Endothelial cell of umbilical vein (primary cell): ENCODE measurements at regions not wholly inside any gene's neighbourhood (a gene's known extent, or its start where the extent isn't known, plus 50 kb on each side); places are given as distances from the start of the nearest gene placed in this dataset.

Experiments used
- BruUV-seq: library from RNA; stranded (reverse); fragments of 400-500 nt; replicated peaks from 2 replicates; lab custom pipeline; 2021; lab: Mats Ljungman, UMichigan
- CTCF ChIA-PET: fragments of 300-600, 350-600 bp; sonication (Branson Sonifier 250); formaldehyde crosslinking; loops from one replicate; lab custom pipeline; 2021; ENCODE audit warnings: antibody characterized with exemption, inconsistent platforms; lab: Charles Lee
- POLR2A ChIA-PET: fragments of 300-600, 350-600 bp; sonication (Branson Sonifier 250); formaldehyde crosslinking; loops from one replicate; lab custom pipeline; 2021; ENCODE audit warnings: antibody characterized with exemption, inconsistent platforms; lab: Charles Lee
- DNase-seq: peaks from one replicate; pipeline ENCODE4 v3.0.0-alpha.2; 2011; ENCODE audit warnings: low read depth, low spot score
- FAIRE-seq: peaks from 2 replicates; lab custom pipeline; 2011; peaks lifted over from hg19 to GRCh38; lab: Jason Lieb, UNC
- H2AFZ ChIP-seq: 2 replicates; pipeline ENCODE4 v1.6.0; 2012; ENCODE audit warnings: low read depth, low read length, control low read depth, inconsistent platforms
- H3K27ac ChIP-seq: 2 replicates; pipeline ENCODE4 v1.5.1; 2011; ENCODE audit warnings: low read depth, mild to moderate bottlenecking, control low read depth, low read length, moderate library complexity; ENCODE audit not compliant: insufficient read depth
- H3K27me3 ChIP-seq, 2 experiments: 2 replicates each; pipeline versions ENCODE4 v1.6.0 to v1.6.1; 2011; ENCODE audit warnings: low read length in 2 of 2, mixed read lengths in 1 of 2; ENCODE audit not compliant: control insufficient read depth in 2 of 2, insufficient read depth in 2 of 2
- H3K36me3 ChIP-seq, 2 experiments: 2 replicates in 1 of 2; 3 replicates in 1 of 2; pipeline ENCODE4 v1.5.1; 2011; ENCODE audit warnings: low read length in 2 of 2, mild to moderate bottlenecking in 1 of 2, moderate library complexity in 1 of 2; ENCODE audit not compliant: control insufficient read depth in 2 of 2, insufficient read depth in 2 of 2; ENCODE audit errors: extremely low read depth in 1 of 2
- H3K4me1 ChIP-seq: 3 replicates; pipeline ENCODE4 v1.5.1; 2011; ENCODE audit warnings: mild to moderate bottlenecking, low read length; ENCODE audit not compliant: control insufficient read depth, insufficient read depth; ENCODE audit errors: extremely low read depth
- H3K4me2 ChIP-seq: 2 replicates; pipeline ENCODE4 v1.6.1; 2011; ENCODE audit warnings: low read length, control low read depth, mixed read lengths; ENCODE audit not compliant: insufficient read depth
- H3K4me3 ChIP-seq, 3 experiments: fragments of 200-600 bp in 1 of 3; sonication (generic), shearing (Covaris generic) in 1 of 3; replicated peaks in 1 of 3; 2 replicates each; pipeline ENCODE4 v1.5.1; 2011 to 2016; ENCODE audit warnings: control low read depth in 3 of 3, low read length in 3 of 3, mild to moderate bottlenecking in 2 of 3, inconsistent platforms in 1 of 3, low read depth in 1 of 3, moderate library complexity in 1 of 3; ENCODE audit not compliant: insufficient read depth in 1 of 3
- H3K79me2 ChIP-seq: 2 replicates; pipeline ENCODE4 v1.6.0; 2012; ENCODE audit warnings: low read length, inconsistent platforms; ENCODE audit not compliant: control insufficient read depth, insufficient read depth
- H3K9ac ChIP-seq: replicated peaks from 2 replicates; pipeline ENCODE3; 2011; ENCODE audit warnings: low read length, control low read depth; ENCODE audit not compliant: insufficient read depth; ENCODE audit errors: extremely low read depth
- H3K9me1 ChIP-seq: replicated peaks from 3 replicates; pipeline ENCODE4 v1.6.0; 2011; ENCODE audit warnings: mild to moderate bottlenecking, low read length; ENCODE audit not compliant: control insufficient read depth, insufficient read depth; ENCODE audit errors: extremely low read depth
- H3K9me3 ChIP-seq: replicated peaks from 2 replicates; pipeline ENCODE4 v1.5.1; 2012; ENCODE audit warnings: low read length, inconsistent platforms; ENCODE audit not compliant: control insufficient read depth, insufficient read depth
- H4K20me1 ChIP-seq: replicated peaks from 2 replicates; pipeline ENCODE3; 2011; ENCODE audit warnings: mild to moderate bottlenecking, low read length; ENCODE audit not compliant: control insufficient read depth, insufficient read depth; ENCODE audit errors: extremely low read depth
- CTCF ChIP-seq, 2 donors: IDR thresholded peaks; 1 replicate in 1 of 2; 2 replicates in 1 of 2; pipeline ENCODE4 v1.5.1; 2011; ENCODE audit warnings: low read length in 2 of 2, mild to moderate bottlenecking in 2 of 2, moderate library complexity in 2 of 2, control low read depth in 1 of 2, inconsistent platforms in 1 of 2, low read depth in 1 of 2; ENCODE audit not compliant: insufficient read depth in 1 of 2; ENCODE audit errors: extremely low read depth in 1 of 2
- EZH2 ChIP-seq: IDR thresholded peaks from 2 replicates; pipeline ENCODE4 v1.6.1; 2012; ENCODE audit warnings: borderline replicate concordance, low read depth, mild to moderate bottlenecking, moderate library complexity, low read length, inconsistent platforms; ENCODE audit not compliant: severe bottlenecking
- FOS ChIP-seq: IDR thresholded peaks from 2 replicates; pipeline ENCODE4 v1.6.1; 2011; ENCODE audit warnings: mild to moderate bottlenecking, low read length, moderate library complexity, borderline replicate concordance; ENCODE audit not compliant: insufficient read depth
- GATA2 ChIP-seq: IDR thresholded peaks from 2 replicates; pipeline ENCODE4 v1.7.0; 2011; ENCODE audit warnings: low read depth, mild to moderate bottlenecking, moderate library complexity, mixed read lengths, low read length; ENCODE audit not compliant: insufficient read length, insufficient read depth
- MAX ChIP-seq: IDR thresholded peaks from 2 replicates; pipeline ENCODE4 v1.6.1; 2011; ENCODE audit not compliant: insufficient read depth, insufficient read length
- MYC ChIP-seq: IDR thresholded peaks from one replicate; pipeline ENCODE4 v1.6.1; 2011; ENCODE audit warnings: mild to moderate bottlenecking, low read depth, low read length
- POLR2A ChIP-seq: IDR thresholded peaks from 2 replicates; pipeline ENCODE4 v1.6.1; 2012; ENCODE audit warnings: low read depth, mild to moderate bottlenecking, control low read depth, low read length
- POLR2AphosphoS5 ChIP-seq: IDR thresholded peaks from 2 replicates; pipeline ENCODE4 v1.6.1; 2012; ENCODE audit warnings: low read depth, mild to moderate bottlenecking, control low read depth, low read length, moderate library complexity; ENCODE audit not compliant: insufficient read depth
- dilution Hi-C: fragments of 300-500 bp; cut with MboI; formaldehyde crosslinking; loops from one replicate; pipeline ENCODE4 v1.15.0; 2019; ENCODE audit warnings: low sequenced_read_pairs; ENCODE audit not compliant: extremely low pct_ligation_motif_present
- intact Hi-C: fragments of 100-400 bp; cut with micrococcal nuclease; formaldehyde crosslinking; loops from one replicate; pipeline ENCODE4 v1.10.0; 2022

DNA sequence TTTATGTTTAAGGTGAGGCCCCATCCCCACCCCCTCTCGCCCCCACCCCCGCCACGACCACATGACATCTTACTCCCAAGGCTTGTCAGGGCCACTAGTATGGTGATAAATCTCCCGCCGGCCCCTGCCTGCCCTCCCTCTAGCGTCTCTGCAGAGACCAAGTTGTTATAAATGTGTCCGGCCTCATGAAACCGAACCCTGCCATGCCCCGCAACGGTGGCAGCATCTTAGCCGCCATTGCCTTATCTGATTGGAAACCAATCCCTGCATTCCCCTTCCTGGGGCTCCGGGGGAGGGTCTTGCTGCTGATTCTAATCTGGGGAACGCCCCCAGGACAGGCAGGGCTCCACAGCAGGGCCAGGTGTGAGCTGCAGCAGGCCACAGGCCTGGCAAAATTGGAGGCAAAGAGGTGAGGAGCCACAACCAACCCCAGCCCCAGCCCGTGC, 352.4 kb downstream of the C16orf95 start:
- H3K79me2 ChIP-seq: no peaks in the 10 kb centered on the region
- intact Hi-C loops: no loop called here
- H4K20me1 ChIP-seq: no peaks in the 10 kb centered on the region
- no TSS peak for BruUV-seq
- no peak overlapping the region for H3K9ac ChIP-seq
- FAIRE-seq (no peak), DNase-seq (no peak)
- peaks cover 0 to 5% of the 10 kb centered on the region in 2 experiments for H3K27me3 ChIP-seq
- dilution Hi-C loops: no loop called here
- H3K27ac ChIP-seq: no peak overlapping the region
- no peak overlapping the region for H2AFZ ChIP-seq
- H3K4me3 ChIP-seq: no peak overlapping the region
- ChIA-PET POLR2A (no interaction called here), CTCF (interaction anchor here (0.7 kb wide), 1 partner anchor 9 kb away, joined by 3 read pairs; no protein-coding TSS in a partner anchor)
- H3K4me2 ChIP-seq: no peak overlapping the region
- no peaks in the 10 kb centered on the region for H3K4me1 ChIP-seq
- H3K9me1 ChIP-seq: no peaks in the 10 kb centered on the region
- H3K9me3 ChIP-seq: no peaks in the 10 kb centered on the region
- no peaks in the 10 kb centered on the region for H3K36me3 ChIP-seq
- TF ChIP-seq FOS: no peak
- no peak for TF ChIP-seq CTCF (IDR thresholded peaks at IDR 0.05; ENCODE audit: extremely low read depth in 1 of 2, insufficient read depth in 1 of 2, low read depth in 1 of 2, low read length in 2 of 2)

GRCh38 chr16:86965331-86965730, 351.9 kb downstream of the C16orf95 start:
- no peak overlapping the region for H3K4me3 ChIP-seq
- POLR2A ChIA-PET: no interaction called here
- H3K4me2 ChIP-seq: no peak overlapping the region
- H3K9ac ChIP-seq: no peak overlapping the region
- no peaks in the 10 kb centered on the region for H3K9me1 ChIP-seq
- no peaks in the 10 kb centered on the region for H4K20me1 ChIP-seq
- H3K4me1 ChIP-seq: no peaks in the 10 kb centered on the region
- FAIRE-seq: no peak
- BruUV-seq: no TSS peak
- DNase-seq: no peak
- H3K9me3 ChIP-seq: no peaks in the 10 kb centered on the region
- CTCF ChIA-PET: interaction anchor here (0.7 kb wide), 1 partner anchor 9 kb away, joined by 3 read pairs; no protein-coding TSS in a partner anchor
- H3K79me2 ChIP-seq: no peaks in the 10 kb centered on the region
- dilution Hi-C loops (no loop called here), intact Hi-C loops (no loop called here)
- TF ChIP-seq GATA2 (no peak), MYC (no peak), EZH2 (no peak), FOS (no peak), POLR2AphosphoS5 (no peak), MAX (no peak), POLR2A (no peak)
- peaks cover 0 to 2% of the 10 kb centered on the region in 2 experiments for H3K27me3 ChIP-seq
- H2AFZ ChIP-seq: no peak overlapping the region
- H3K27ac ChIP-seq: no peak overlapping the region
- H3K36me3 ChIP-seq: no peaks in the 10 kb centered on the region
